B cell (primary cell): ENCODE measurements at regions not wholly inside any gene's neighbourhood (a gene's known extent, or its start where the extent isn't known, plus 50 kb on each side); places are given as distances from the start of the nearest gene placed in this dataset.

Experiments
- ATAC-seq: fragments of 200-7000 bp; cut with Tn5 transposase; one replicate; pipeline ENCODE4 v1.10.0; 2021; ENCODE audit warnings: low read depth, mild to moderate bottlenecking, moderate number of reproducible peaks, moderate library complexity
- CTCF ChIA-PET: fragments of 350-600 bp; sonication (Branson Sonifier 250); formaldehyde crosslinking; loops from one replicate; lab custom pipeline; 2021; ENCODE audit warnings: antibody characterized with exemption, inconsistent platforms; lab: Charles Lee
- POLR2A ChIA-PET: fragments of 350-600 bp; sonication (Branson Sonifier 250); formaldehyde crosslinking; loops from one replicate; lab custom pipeline; 2021; ENCODE audit warnings: antibody characterized with exemption; lab: Charles Lee
- DNase-seq: peaks from one replicate; pipeline ENCODE4 v3.0.0; 2013
- H2AFZ ChIP-seq: 2 replicates; pipeline ENCODE4 v1.6.1; 2012; ENCODE audit warnings: mild to moderate bottlenecking, low read depth, low read length; ENCODE audit not compliant: insufficient read depth, poor library complexity, severe bottlenecking
- H3K27ac ChIP-seq, 2 donors: 1 replicate in 1 of 2; 2 replicates in 1 of 2; pipeline ENCODE4 v1.5.1; 2012 to 2013; ENCODE audit warnings: low read length in 2 of 2, mild to moderate bottlenecking in 2 of 2, moderate library complexity in 1 of 2
- H3K27me3 ChIP-seq, 4 experiments: fragments of 200-600 bp in 1 of 4; sonication (generic) in 1 of 4; replicated peaks in 1 of 4; 1 replicate in 2 of 4; 2 replicates in 2 of 4; pipeline versions ENCODE4 v1.6.1 to v1.7.0; 2013 to 2016; ENCODE audit warnings: low read length in 3 of 4, mild to moderate bottlenecking in 2 of 4, mixed read lengths in 1 of 4, moderate library complexity in 1 of 4; ENCODE audit not compliant: insufficient read depth in 4 of 4, control insufficient read depth in 3 of 4; ENCODE audit errors: control extremely low read depth in 1 of 4
- H3K36me3 ChIP-seq, 2 experiments: replicated peaks in 1 of 2; 1 replicate in 1 of 2; 2 replicates in 1 of 2; pipeline versions ENCODE4 v1.6.1 to v1.7.1; 2013; ENCODE audit warnings: low read length in 1 of 2; ENCODE audit not compliant: insufficient read depth in 2 of 2, control insufficient read depth in 1 of 2; ENCODE audit errors: control extremely low read depth in 1 of 2, extremely low read depth in 1 of 2
- H3K4me1 ChIP-seq, 2 donors: fragments of 200-600 bp in 1 of 2; sonication (generic) in 1 of 2; 1 replicate in 1 of 2; 2 replicates in 1 of 2; pipeline versions ENCODE4 v1.5.1 to v1.6.1; 2013 to 2017; ENCODE audit warnings: low read length in 2 of 2; ENCODE audit not compliant: control insufficient read depth in 2 of 2, insufficient read depth in 2 of 2
- H3K4me2 ChIP-seq: replicated peaks from 2 replicates; pipeline ENCODE3; 2012; ENCODE audit warnings: mild to moderate bottlenecking, low read depth, low read length; ENCODE audit not compliant: poor library complexity, severe bottlenecking
- H3K4me3 ChIP-seq, 5 experiments: fragments of 200-600 bp in 1 of 5; sonication (generic) in 1 of 5; 1 replicate in 3 of 5; 2 replicates in 2 of 5; pipeline versions ENCODE4 v1.5.1 to v1.7.0; 2011 to 2016; ENCODE audit warnings: low read length in 4 of 5, mild to moderate bottlenecking in 4 of 5, low read depth in 2 of 5, control low read depth in 1 of 5, moderate library complexity in 1 of 5; ENCODE audit not compliant: insufficient read depth in 1 of 5; ENCODE audit errors: control extremely low read depth in 1 of 5, extremely low read depth in 1 of 5
- H3K79me2 ChIP-seq: fragments of 200-600 bp; sonication (generic); one replicate; pipeline ENCODE4 v1.6.0; 2016; ENCODE audit warnings: low read length; ENCODE audit not compliant: control insufficient read depth, insufficient read depth
- H3K9ac ChIP-seq: fragments of 200-600 bp; sonication (generic); 2 replicates; pipeline ENCODE4 v1.6.1; 2017; ENCODE audit warnings: mild to moderate bottlenecking, low read length, moderate library complexity
- H3K9me3 ChIP-seq, 3 donors: one replicate each; pipeline versions ENCODE4 v1.6.1 to v1.7.1; 2013; ENCODE audit warnings: low read length in 2 of 3; ENCODE audit not compliant: control insufficient read depth in 2 of 3, insufficient read depth in 1 of 3; ENCODE audit errors: control extremely low read depth in 1 of 3
- H4K20me1 ChIP-seq: 2 replicates; pipeline ENCODE4 v1.6.0; 2012; ENCODE audit warnings: mild to moderate bottlenecking, low read length; ENCODE audit not compliant: insufficient read depth, control insufficient read depth, poor library complexity, severe bottlenecking
- H3K27ac Mint-ChIP-seq: one replicate; pipeline ENCODE4 v1.8.0; 2021; ENCODE audit warnings: mixed read lengths
- H3K27me3 Mint-ChIP-seq: one replicate; pipeline ENCODE4 v1.8.0; 2021; ENCODE audit warnings: mixed read lengths
- H3K4me1 Mint-ChIP-seq: one replicate; pipeline ENCODE4 v1.8.0; 2021; ENCODE audit warnings: mixed read lengths
- H3K4me3 Mint-ChIP-seq: one replicate; pipeline ENCODE4 v1.8.0; 2021; ENCODE audit warnings: mixed read lengths
- H3K9me3 Mint-ChIP-seq: one replicate; pipeline ENCODE4 v1.8.0; 2022; ENCODE audit warnings: mixed read lengths; ENCODE audit not compliant: insufficient read depth
- EZH2 ChIP-seq: IDR thresholded peaks from 2 replicates; pipeline ENCODE4 v1.6.1; 2012; ENCODE audit warnings: borderline replicate concordance, low read depth, mild to moderate bottlenecking, moderate library complexity, low read length; ENCODE audit not compliant: insufficient read depth, poor library complexity, severe bottlenecking
- WGBS: methylation state at CpG from one replicate; pipeline ENCODE4 v1.1.5; 2013; ENCODE audit warnings: missing lambda C conversion rate; ENCODE audit not compliant: insufficient coverage; 5-methylcytosine and 5-hydroxymethylcytosine counted together
- intact Hi-C: fragments of 100-400 bp; cut with micrococcal nuclease; formaldehyde crosslinking; loops from one replicate; pipeline ENCODE4 v1.10.0; 2022
- TF ChIP-seq, protein P1 (sequence below): fragments of 200-600 bp; IDR thresholded peaks from one replicate; pipeline ENCODE4 v1.8.0; 2022; ENCODE audit warnings: antibody characterized with exemption, mild to moderate bottlenecking

GRCh38 chr18:22839340-22839821 lies 93.7 kb upstream of the RBBP8 start:
- POLR2A ChIA-PET = no interaction called here
- DNase-seq = peak; percentile 10
- intact Hi-C loops = no loop called here
- Histone ChIP-seq H3K36me3 (no peaks in the 10 kb centered on the region), H4K20me1 (no peaks in the 10 kb centered on the region), H3K4me1 (peaks cover 11 to 18% of the 10 kb centered on the region in 2 donors), H3K4me2 (peak overlapping the region; percentile 53), H3K9me3 (no peaks in the 10 kb centered on the region), H3K27me3 (no peaks in the 10 kb centered on the region), H3K79me2 (no peaks in the 10 kb centered on the region), H3K27ac (peak overlapping the region; percentile 59 to 61), H3K9ac (peak overlapping the region; percentile 59), H2AFZ (peak overlapping the region; percentile 73), H3K4me3 (peak overlapping the region in 2 of 5 experiments; percentile 43 to 52)
- Mint-ChIP-seq H3K9me3 (no peaks in the 10 kb centered on the region), H3K27ac (no peak overlapping the region), H3K27me3 (no peaks in the 10 kb centered on the region), H3K4me3 (no peak overlapping the region), H3K4me1 (no peaks in the 10 kb centered on the region)
- peak; percentile 43 for ATAC-seq
- TF ChIP-seq EZH2 = no peak
- TF ChIP-seq, protein P1, sequence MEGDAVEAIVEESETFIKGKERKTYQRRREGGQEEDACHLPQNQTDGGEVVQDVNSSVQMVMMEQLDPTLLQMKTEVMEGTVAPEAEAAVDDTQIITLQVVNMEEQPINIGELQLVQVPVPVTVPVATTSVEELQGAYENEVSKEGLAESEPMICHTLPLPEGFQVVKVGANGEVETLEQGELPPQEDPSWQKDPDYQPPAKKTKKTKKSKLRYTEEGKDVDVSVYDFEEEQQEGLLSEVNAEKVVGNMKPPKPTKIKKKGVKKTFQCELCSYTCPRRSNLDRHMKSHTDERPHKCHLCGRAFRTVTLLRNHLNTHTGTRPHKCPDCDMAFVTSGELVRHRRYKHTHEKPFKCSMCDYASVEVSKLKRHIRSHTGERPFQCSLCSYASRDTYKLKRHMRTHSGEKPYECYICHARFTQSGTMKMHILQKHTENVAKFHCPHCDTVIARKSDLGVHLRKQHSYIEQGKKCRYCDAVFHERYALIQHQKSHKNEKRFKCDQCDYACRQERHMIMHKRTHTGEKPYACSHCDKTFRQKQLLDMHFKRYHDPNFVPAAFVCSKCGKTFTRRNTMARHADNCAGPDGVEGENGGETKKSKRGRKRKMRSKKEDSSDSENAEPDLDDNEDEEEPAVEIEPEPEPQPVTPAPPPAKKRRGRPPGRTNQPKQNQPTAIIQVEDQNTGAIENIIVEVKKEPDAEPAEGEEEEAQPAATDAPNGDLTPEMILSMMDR = no peak
- CTCF ChIA-PET = interaction anchor here (0.6 to 2.1 kb wide), 5 partner anchors 8 to 292 kb away, joined by 3 to 5 read pairs (median 4); no protein-coding TSS in a partner anchor
- WGBS = no CpG with 5 or more reads among the region's 2 CpGs

- peaks cover 11 to 18% of the 10 kb centered on the region in 2 donors for H3K4me1 ChIP-seq
- H3K4me3 ChIP-seq = no peak overlapping the region
- ChIA-PET POLR2A (interaction anchor here (0.5 kb wide), 1 partner anchor 233 kb away, joined by 4 read pairs; no protein-coding TSS in a partner anchor), CTCF (interaction anchor here (1.1 to 2.1 kb wide), 3 partner anchors 26 to 90 kb away, joined by 3 to 5 read pairs (median 3); no protein-coding TSS in a partner anchor)
- Mint-ChIP-seq H3K4me3 (no peak overlapping the region), H3K27ac (no peak overlapping the region), H3K27me3 (no peaks in the 10 kb centered on the region), H3K9me3 (no peaks in the 10 kb centered on the region), H3K4me1 (no peaks in the 10 kb centered on the region)
- H3K27ac ChIP-seq = no peak overlapping the region
- intact Hi-C loops = no loop called here
- TF ChIP-seq, protein P1 = no peak
- no peak for TF ChIP-seq EZH2
- H3K79me2 ChIP-seq = no peaks in the 10 kb centered on the region
- no peaks in the 10 kb centered on the region for H3K27me3 ChIP-seq
- H3K9ac ChIP-seq = no peak overlapping the region
- ATAC-seq (no peak), DNase-seq (no peak)
- no peaks in the 10 kb centered on the region for H3K36me3 ChIP-seq
- 73% methylated on average over 2 of the region's 3 CpGs for WGBS
- H4K20me1 ChIP-seq = no peaks in the 10 kb centered on the region
- peak overlapping the region; percentile 13 for H2AFZ ChIP-seq
- no peaks in the 10 kb centered on the region for H3K9me3 ChIP-seq
- H3K4me2 ChIP-seq = no peak overlapping the region
These were observed 92.5 kb upstream of the RBBP8 start for GRCh38 chr18:22840606-22841144.
